ENCODE measurements at regions not wholly inside any gene's neighbourhood (a gene's known extent, or its start where the extent isn't known, plus 50 kb on each side); places are given as distances from the start of the nearest gene placed in this dataset.

DNA sequence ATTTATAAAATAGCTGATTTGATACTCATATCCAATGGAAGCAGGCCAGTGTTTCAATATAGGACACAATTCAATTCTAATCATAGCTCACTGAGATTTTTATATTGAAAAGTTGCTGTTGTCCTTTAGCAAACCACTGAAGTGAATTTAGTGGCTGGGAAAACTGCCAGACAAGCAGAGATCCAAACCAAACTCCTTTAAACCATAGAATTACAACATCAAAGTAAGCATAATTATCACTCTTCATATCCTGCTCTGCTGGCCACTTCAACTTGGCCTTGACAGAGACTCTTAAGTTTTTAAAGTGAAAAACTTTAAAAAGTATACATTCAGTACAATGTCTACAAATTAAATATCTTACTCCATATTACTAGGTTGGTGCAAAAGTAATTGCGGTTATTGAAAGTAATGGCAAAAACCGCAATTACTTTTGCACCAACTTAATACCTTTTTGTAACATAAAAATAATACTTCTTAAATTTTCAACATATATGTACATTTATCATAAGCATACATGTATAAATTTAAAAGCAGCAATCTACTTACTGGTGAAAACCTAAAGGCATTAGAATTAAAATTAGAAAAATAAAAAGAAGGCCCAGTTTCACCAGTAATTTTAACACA, 433.0 kb downstream of the PCDH10 start:
- TF ChIP-seq, protein P1, sequence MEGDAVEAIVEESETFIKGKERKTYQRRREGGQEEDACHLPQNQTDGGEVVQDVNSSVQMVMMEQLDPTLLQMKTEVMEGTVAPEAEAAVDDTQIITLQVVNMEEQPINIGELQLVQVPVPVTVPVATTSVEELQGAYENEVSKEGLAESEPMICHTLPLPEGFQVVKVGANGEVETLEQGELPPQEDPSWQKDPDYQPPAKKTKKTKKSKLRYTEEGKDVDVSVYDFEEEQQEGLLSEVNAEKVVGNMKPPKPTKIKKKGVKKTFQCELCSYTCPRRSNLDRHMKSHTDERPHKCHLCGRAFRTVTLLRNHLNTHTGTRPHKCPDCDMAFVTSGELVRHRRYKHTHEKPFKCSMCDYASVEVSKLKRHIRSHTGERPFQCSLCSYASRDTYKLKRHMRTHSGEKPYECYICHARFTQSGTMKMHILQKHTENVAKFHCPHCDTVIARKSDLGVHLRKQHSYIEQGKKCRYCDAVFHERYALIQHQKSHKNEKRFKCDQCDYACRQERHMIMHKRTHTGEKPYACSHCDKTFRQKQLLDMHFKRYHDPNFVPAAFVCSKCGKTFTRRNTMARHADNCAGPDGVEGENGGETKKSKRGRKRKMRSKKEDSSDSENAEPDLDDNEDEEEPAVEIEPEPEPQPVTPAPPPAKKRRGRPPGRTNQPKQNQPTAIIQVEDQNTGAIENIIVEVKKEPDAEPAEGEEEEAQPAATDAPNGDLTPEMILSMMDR (IDR thresholded peaks at IDR 0.05), result no peak
- TF ChIP-seq POLR2AphosphoS5 (IDR thresholded peaks at IDR 0.05; ENCODE audit: low read depth, low read length), result no peak
- TF ChIP-seq, protein P2, sequence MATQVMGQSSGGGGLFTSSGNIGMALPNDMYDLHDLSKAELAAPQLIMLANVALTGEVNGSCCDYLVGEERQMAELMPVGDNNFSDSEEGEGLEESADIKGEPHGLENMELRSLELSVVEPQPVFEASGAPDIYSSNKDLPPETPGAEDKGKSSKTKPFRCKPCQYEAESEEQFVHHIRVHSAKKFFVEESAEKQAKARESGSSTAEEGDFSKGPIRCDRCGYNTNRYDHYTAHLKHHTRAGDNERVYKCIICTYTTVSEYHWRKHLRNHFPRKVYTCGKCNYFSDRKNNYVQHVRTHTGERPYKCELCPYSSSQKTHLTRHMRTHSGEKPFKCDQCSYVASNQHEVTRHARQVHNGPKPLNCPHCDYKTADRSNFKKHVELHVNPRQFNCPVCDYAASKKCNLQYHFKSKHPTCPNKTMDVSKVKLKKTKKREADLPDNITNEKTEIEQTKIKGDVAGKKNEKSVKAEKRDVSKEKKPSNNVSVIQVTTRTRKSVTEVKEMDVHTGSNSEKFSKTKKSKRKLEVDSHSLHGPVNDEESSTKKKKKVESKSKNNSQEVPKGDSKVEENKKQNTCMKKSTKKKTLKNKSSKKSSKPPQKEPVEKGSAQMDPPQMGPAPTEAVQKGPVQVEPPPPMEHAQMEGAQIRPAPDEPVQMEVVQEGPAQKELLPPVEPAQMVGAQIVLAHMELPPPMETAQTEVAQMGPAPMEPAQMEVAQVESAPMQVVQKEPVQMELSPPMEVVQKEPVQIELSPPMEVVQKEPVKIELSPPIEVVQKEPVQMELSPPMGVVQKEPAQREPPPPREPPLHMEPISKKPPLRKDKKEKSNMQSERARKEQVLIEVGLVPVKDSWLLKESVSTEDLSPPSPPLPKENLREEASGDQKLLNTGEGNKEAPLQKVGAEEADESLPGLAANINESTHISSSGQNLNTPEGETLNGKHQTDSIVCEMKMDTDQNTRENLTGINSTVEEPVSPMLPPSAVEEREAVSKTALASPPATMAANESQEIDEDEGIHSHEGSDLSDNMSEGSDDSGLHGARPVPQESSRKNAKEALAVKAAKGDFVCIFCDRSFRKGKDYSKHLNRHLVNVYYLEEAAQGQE (IDR thresholded peaks at IDR 0.05; ENCODE audit: insufficient read depth in 1 of 2, low read depth in 2 of 2, low read length in 1 of 2), result no peak
- TF ChIP-seq SIN3A (IDR thresholded peaks at IDR 0.05; ENCODE audit: borderline replicate concordance, insufficient read depth, low read depth, low read length), result no peak
- TF ChIP-seq TCF7L2 (IDR thresholded peaks at IDR 0.05; ENCODE audit: low read depth, low read length), result no peak
- H3K27ac ChIP-seq (ENCODE audit: low read length), result no peak overlapping the region
- ChIA-PET POLR2A (no interaction called here), CTCF (interaction anchor here (0.5 kb wide), 1 partner anchor 10 kb away, joined by 4 read pairs; no protein-coding TSS in a partner anchor)
- ATAC-seq (no peak), DNase-seq (ENCODE audit: low read depth, low spot score) (no peak)
- no peaks in the 10 kb centered on the region for H3K27me3 ChIP-seq (ENCODE audit: control insufficient read depth, insufficient read depth, low read length)
- BruUV-seq (replicated peaks), result no TSS peak
- no peaks in the 10 kb centered on the region for H3K36me3 ChIP-seq (ENCODE audit: control insufficient read depth, insufficient read depth, low read length)
- intact Hi-C loops (cut with micrococcal nuclease; ENCODE audit: unreplicated experiment), result no loop called here
- H3K9me3 ChIP-seq (ENCODE audit: control insufficient read depth, insufficient read depth, low read depth, low read length), result no peaks in the 10 kb centered on the region
- in situ Hi-C loops (cut with HindIII; ENCODE audit: low pct_unique_long_range_greater_than_20kb, low sequenced_read_pairs), result no loop called here
- H3K4me3 ChIP-seq (ENCODE audit: low read depth in 2 of 2, low read length in 2 of 2), result no peak overlapping the region
- no peaks in the 10 kb centered on the region for H3K4me1 ChIP-seq (ENCODE audit: control insufficient read depth, insufficient read depth, low read length)

DNA sequence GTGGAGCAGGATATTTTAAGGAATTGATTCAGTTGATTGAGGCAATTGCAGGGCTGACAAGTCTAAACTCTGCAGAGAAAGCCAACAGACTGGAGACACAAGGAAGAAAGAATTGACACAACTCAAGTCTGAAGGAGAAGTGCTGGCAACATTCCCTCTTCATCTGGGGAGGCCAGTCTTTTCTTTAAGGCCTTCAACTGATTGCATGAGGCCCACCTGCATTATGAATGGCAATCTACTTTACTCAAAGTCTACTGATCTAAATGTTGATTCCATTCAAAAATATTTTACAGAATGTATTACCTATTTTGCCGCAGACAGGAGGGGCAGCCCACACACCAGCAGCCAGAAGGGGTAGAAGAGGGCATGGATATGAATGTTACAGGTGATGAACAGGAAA, 425.2 kb downstream of the PCDH10 start:
- Histone ChIP-seq H3K36me3 (ENCODE audit: control insufficient read depth, insufficient read depth, low read length) (no peaks in the 10 kb centered on the region), H3K4me1 (ENCODE audit: control insufficient read depth, insufficient read depth, low read length) (no peaks in the 10 kb centered on the region), H3K27me3 (ENCODE audit: control insufficient read depth, insufficient read depth, low read length) (no peaks in the 10 kb centered on the region), H3K27ac (ENCODE audit: low read length) (no peak overlapping the region), H3K4me3 (ENCODE audit: low read depth in 2 of 2, low read length in 2 of 2) (no peak overlapping the region), H3K9me3 (ENCODE audit: control insufficient read depth, insufficient read depth, low read depth, low read length) (no peaks in the 10 kb centered on the region)
- DNase-seq (ENCODE audit: low read depth, low spot score) (no peak), ATAC-seq (no peak)
- POLR2A ChIA-PET, result no interaction called here
- CTCF ChIA-PET, result no interaction called here
- BruUV-seq (replicated peaks), result no TSS peak
- TF ChIP-seq, protein P1 (IDR thresholded peaks at IDR 0.05), result no peak
- TF ChIP-seq TCF7L2 (IDR thresholded peaks at IDR 0.05; ENCODE audit: low read depth, low read length) (no peak), SIN3A (IDR thresholded peaks at IDR 0.05; ENCODE audit: borderline replicate concordance, insufficient read depth, low read depth, low read length) (no peak), POLR2AphosphoS5 (IDR thresholded peaks at IDR 0.05; ENCODE audit: low read depth, low read length) (no peak)
- TF ChIP-seq, protein P2 (IDR thresholded peaks at IDR 0.05; ENCODE audit: insufficient read depth in 1 of 2, low read depth in 2 of 2, low read length in 1 of 2), result no peak
- intact Hi-C loops (cut with micrococcal nuclease; ENCODE audit: unreplicated experiment), result no loop called here
- in situ Hi-C loops (cut with HindIII; ENCODE audit: low pct_unique_long_range_greater_than_20kb, low sequenced_read_pairs), result no loop called here

Measured in Panc1 (cell line).